ENCODE measurements at regions not wholly inside any gene's neighbourhood (a gene's known extent, or its start where the extent isn't known, plus 50 kb on each side); places are given as distances from the start of the nearest gene placed in this dataset.

- Histone ChIP-seq H3K9me1 (ENCODE audit: control insufficient read depth, extremely low read depth, insufficient read depth, low read length) (no peaks in the 10 kb centered on the region), H3K9ac (ENCODE audit: control insufficient read depth, extremely low read depth, insufficient read depth, low read length) (no peak overlapping the region), H4K20me1 (ENCODE audit: control insufficient read depth, extremely low read depth, insufficient read depth, low read length) (no peaks in the 10 kb centered on the region), H3K4me2 (ENCODE audit: control insufficient read depth, extremely low read depth, insufficient read depth, low read depth, low read length) (no peak overlapping the region), H2AFZ (ENCODE audit: control insufficient read depth, low read length) (no peak overlapping the region), H3K4me3 (ENCODE audit: control insufficient read depth in 2 of 3, extremely low read depth in 1 of 3, insufficient read depth in 2 of 3, low read depth in 1 of 3, low read length in 3 of 3) (no peak overlapping the region), H3K9me3 (ENCODE audit: control insufficient read depth, low read depth, low read length) (no peaks in the 10 kb centered on the region), H3K79me2 (ENCODE audit: control insufficient read depth, insufficient read depth, low read length) (no peaks in the 10 kb centered on the region), H3K27ac (ENCODE audit: control insufficient read depth, insufficient read depth, low read length) (no peak overlapping the region), H3K27me3 (ENCODE audit: control insufficient read depth, extremely low read depth, insufficient read depth, low read length) (no peaks in the 10 kb centered on the region), H3K36me3 (ENCODE audit: control insufficient read depth in 2 of 2, extremely low read depth in 1 of 2, insufficient read depth in 2 of 2, low read length in 2 of 2) (no peaks in the 10 kb centered on the region), H3K4me1 (ENCODE audit: control insufficient read depth, extremely low read depth, insufficient read depth, low read length) (no peaks in the 10 kb centered on the region)
- FAIRE-seq (no peak), DNase-seq (ENCODE audit: low read depth, low spot score) (no peak)
- no peak for TF ChIP-seq EZH2 (IDR thresholded peaks at IDR 0.05; ENCODE audit: low read length)
- TF ChIP-seq CTCF (optimal IDR thresholded peaks at IDR 0.05 in 1 of 3, IDR thresholded peaks at IDR 0.05 in 1 of 3, conservative IDR thresholded peaks at IDR 0.05 in 1 of 3; ENCODE audit: extremely low read depth in 1 of 3, insufficient read depth in 2 of 3, low read length in 3 of 3), result no peak
- dilution Hi-C loops (cut with MboI; ENCODE audit: extremely low pct_ligation_motif_present, low sequenced_read_pairs), result no loop called here
Measured at GRCh38 chr2:11889101-11889850, 142.8 kb downstream of the LPIN1 start.

GRCh38 chr2:11889854-11890253, 143.4 kb downstream of the LPIN1 start:
- Histone ChIP-seq H3K9ac (ENCODE audit: control insufficient read depth, extremely low read depth, insufficient read depth, low read length) (no peak overlapping the region), H3K9me1 (ENCODE audit: control insufficient read depth, extremely low read depth, insufficient read depth, low read length) (no peaks in the 10 kb centered on the region), H3K4me3 (ENCODE audit: control insufficient read depth in 2 of 3, extremely low read depth in 1 of 3, insufficient read depth in 2 of 3, low read depth in 1 of 3, low read length in 3 of 3) (no peak overlapping the region), H3K27me3 (ENCODE audit: control insufficient read depth, extremely low read depth, insufficient read depth, low read length) (no peaks in the 10 kb centered on the region), H3K9me3 (ENCODE audit: control insufficient read depth, low read depth, low read length) (no peaks in the 10 kb centered on the region), H3K27ac (ENCODE audit: control insufficient read depth, insufficient read depth, low read length) (no peak overlapping the region), H4K20me1 (ENCODE audit: control insufficient read depth, extremely low read depth, insufficient read depth, low read length) (no peaks in the 10 kb centered on the region), H3K4me1 (ENCODE audit: control insufficient read depth, extremely low read depth, insufficient read depth, low read length) (no peaks in the 10 kb centered on the region), H3K36me3 (ENCODE audit: control insufficient read depth in 2 of 2, extremely low read depth in 1 of 2, insufficient read depth in 2 of 2, low read length in 2 of 2) (no peaks in the 10 kb centered on the region), H3K79me2 (ENCODE audit: control insufficient read depth, insufficient read depth, low read length) (no peaks in the 10 kb centered on the region), H2AFZ (ENCODE audit: control insufficient read depth, low read length) (no peak overlapping the region), H3K4me2 (ENCODE audit: control insufficient read depth, extremely low read depth, insufficient read depth, low read depth, low read length) (no peak overlapping the region)
- dilution Hi-C loops (cut with MboI; ENCODE audit: extremely low pct_ligation_motif_present, low sequenced_read_pairs), result no loop called here
- TF ChIP-seq EZH2 (IDR thresholded peaks at IDR 0.05; ENCODE audit: low read length), result no peak
- TF ChIP-seq CTCF (optimal IDR thresholded peaks at IDR 0.05 in 1 of 3, IDR thresholded peaks at IDR 0.05 in 1 of 3, conservative IDR thresholded peaks at IDR 0.05 in 1 of 3; ENCODE audit: extremely low read depth in 1 of 3, insufficient read depth in 2 of 3, low read length in 3 of 3), result no peak
- DNase-seq (ENCODE audit: low read depth, low spot score) (no peak), FAIRE-seq (no peak)
